Gastroesophageal sphincter (tissue), 4 donors: ENCODE measurements at regions not wholly inside any gene's neighbourhood (a gene's known extent, or its start where the extent isn't known, plus 50 kb on each side); places are given as distances from the start of the nearest gene placed in this dataset.

ENCODE experiments used
- ATAC-seq: fragments of 150-250 bp; one replicate; pipeline ENCODE4 v1.9.1; 2016; ENCODE audit warnings: mild to moderate bottlenecking, moderate library complexity
- H3K27ac ChIP-seq, 4 donors: fragments of 200-600 bp; sonication (generic) in 3 of 4; 1 replicate in 3 of 4; 2 replicates in 1 of 4; pipeline ENCODE4 v1.5.1; 2016 to 2019
- H3K27me3 ChIP-seq: fragments of 200-600 bp; sonication (generic); one replicate; pipeline ENCODE4 v1.5.1; 2019
- H3K36me3 ChIP-seq, 2 donors: fragments of 200-600 bp; sonication (generic); one replicate each; pipeline ENCODE4 v1.5.1; 2019; ENCODE audit warnings: control low read depth in 1 of 2
- H3K4me1 ChIP-seq, 3 donors: fragments of 200-600 bp; sonication (generic); 1 replicate in 2 of 3; 2 replicates in 1 of 3; pipeline ENCODE4 v1.5.1; 2016 to 2019; ENCODE audit warnings: control low read depth in 2 of 3
- H3K4me3 ChIP-seq, 2 donors: fragments of 200-600 bp; sonication (generic); one replicate each; pipeline ENCODE4 v1.5.1; 2019; ENCODE audit warnings: mild to moderate bottlenecking in 1 of 2, moderate library complexity in 1 of 2
- H3K9me3 ChIP-seq, 3 donors: fragments of 200-600 bp; sonication (generic); one replicate each; pipeline ENCODE4 v1.5.1; 2017 to 2019; ENCODE audit warnings: control low read depth in 2 of 3
- EP300 ChIP-seq: sonication (generic); formaldehyde crosslinking; IDR thresholded peaks from one replicate; pipeline ENCODE4 v1.6.1; 2017; ENCODE audit warnings: antibody characterized with exemption, mild to moderate bottlenecking
- POLR2A ChIP-seq, 2 donors: fragments of 450-650 bp; IDR thresholded peaks; one replicate each; pipeline ENCODE4 v1.6.1; 2017; ENCODE audit warnings: antibody characterized with exemption in 2 of 2, mild to moderate bottlenecking in 2 of 2, moderate library complexity in 1 of 2
- POLR2AphosphoS5 ChIP-seq: sonication (generic); formaldehyde crosslinking; IDR thresholded peaks from one replicate; pipeline ENCODE4 v1.6.1; 2017; ENCODE audit warnings: antibody characterized with exemption
- WGBS, 2 donors: methylation state at CpG; one replicate each; pipeline ENCODE4 v1.1.5; 2018; ENCODE audit warnings: low coverage in 1 of 2; 5-methylcytosine and 5-hydroxymethylcytosine counted together
- TF ChIP-seq, protein P1 (sequence below), 4 experiments: fragments of 200-600 bp in 2 of 4; fragments of 450-650 bp in 2 of 4; sonication (generic) in 1 of 4; IDR thresholded peaks; one replicate each; pipeline ENCODE4 v1.5.1; 2017 to 2019; ENCODE audit warnings: antibody characterized with exemption in 4 of 4, mild to moderate bottlenecking in 2 of 4, moderate library complexity in 2 of 4

DNA sequence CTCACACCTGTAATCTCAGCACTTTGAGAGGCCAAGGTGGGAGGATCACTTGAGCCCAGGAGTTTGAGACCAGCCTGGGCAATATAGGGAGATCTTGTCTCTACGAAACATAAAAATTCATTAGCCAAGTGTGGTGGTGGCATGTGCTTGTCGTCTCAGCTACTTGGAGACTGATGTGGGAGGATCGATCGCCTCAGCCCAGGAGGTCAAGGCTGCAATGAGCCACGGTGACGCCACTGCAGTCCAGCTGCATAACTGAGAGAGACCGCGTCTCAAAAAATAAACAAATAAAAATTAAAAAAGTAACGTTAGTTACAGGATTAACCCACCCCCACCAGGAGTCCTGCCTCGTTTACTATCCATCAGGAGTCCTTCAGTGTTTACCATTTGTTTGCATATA lies 345.1 kb downstream of the BTBD3 start:
- no peak for TF ChIP-seq POLR2AphosphoS5
- no peak for TF ChIP-seq EP300
- TF ChIP-seq, protein P1, sequence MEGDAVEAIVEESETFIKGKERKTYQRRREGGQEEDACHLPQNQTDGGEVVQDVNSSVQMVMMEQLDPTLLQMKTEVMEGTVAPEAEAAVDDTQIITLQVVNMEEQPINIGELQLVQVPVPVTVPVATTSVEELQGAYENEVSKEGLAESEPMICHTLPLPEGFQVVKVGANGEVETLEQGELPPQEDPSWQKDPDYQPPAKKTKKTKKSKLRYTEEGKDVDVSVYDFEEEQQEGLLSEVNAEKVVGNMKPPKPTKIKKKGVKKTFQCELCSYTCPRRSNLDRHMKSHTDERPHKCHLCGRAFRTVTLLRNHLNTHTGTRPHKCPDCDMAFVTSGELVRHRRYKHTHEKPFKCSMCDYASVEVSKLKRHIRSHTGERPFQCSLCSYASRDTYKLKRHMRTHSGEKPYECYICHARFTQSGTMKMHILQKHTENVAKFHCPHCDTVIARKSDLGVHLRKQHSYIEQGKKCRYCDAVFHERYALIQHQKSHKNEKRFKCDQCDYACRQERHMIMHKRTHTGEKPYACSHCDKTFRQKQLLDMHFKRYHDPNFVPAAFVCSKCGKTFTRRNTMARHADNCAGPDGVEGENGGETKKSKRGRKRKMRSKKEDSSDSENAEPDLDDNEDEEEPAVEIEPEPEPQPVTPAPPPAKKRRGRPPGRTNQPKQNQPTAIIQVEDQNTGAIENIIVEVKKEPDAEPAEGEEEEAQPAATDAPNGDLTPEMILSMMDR (IDR thresholded peaks at IDR 0.05): no peak
- TF ChIP-seq POLR2A (IDR thresholded peaks at IDR 0.05): no peak
- Histone ChIP-seq H3K4me1 (no peaks in the 10 kb centered on the region), H3K4me3 (no peak overlapping the region), H3K27me3 (no peaks in the 10 kb centered on the region), H3K27ac (no peak overlapping the region), H3K9me3 (no peaks in the 10 kb centered on the region), H3K36me3 (no peaks in the 10 kb centered on the region)
- ATAC-seq: no peak
- WGBS, 2 donors: 49 to 66% methylated on average over 10 of the region's 10 CpGs

DNA sequence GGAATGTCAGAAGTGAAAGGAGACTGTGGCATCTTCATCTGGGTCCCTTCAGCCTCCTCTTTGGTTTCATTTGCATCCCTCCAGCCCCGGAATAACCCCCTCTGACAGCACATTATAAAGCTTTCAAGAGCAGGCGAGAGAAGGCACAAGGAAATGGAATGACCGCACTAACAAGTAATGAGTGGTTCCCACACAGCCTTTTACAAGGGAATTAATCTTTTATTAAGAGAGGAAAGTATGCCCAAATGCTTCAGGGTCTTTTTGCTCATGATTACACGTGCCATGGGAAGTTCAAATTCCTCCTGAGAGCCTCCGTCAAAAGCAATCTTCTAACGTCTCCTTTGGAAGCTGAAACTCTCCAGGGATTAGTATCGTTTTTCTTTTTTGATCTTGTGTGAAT lies 347.0 kb downstream of the BTBD3 start:
- no peak overlapping the region for H3K4me3 ChIP-seq
- no peak overlapping the region for H3K27ac ChIP-seq
- no peaks in the 10 kb centered on the region for H3K27me3 ChIP-seq
- no peak for ATAC-seq
- 37 to 45% methylated on average over 7 of the region's 7 CpGs for WGBS, 2 donors
- no peaks in the 10 kb centered on the region for H3K4me1 ChIP-seq
- H3K36me3 ChIP-seq: no peaks in the 10 kb centered on the region
- no peak for TF ChIP-seq POLR2A (IDR thresholded peaks at IDR 0.05)
- TF ChIP-seq, protein P1 (IDR thresholded peaks at IDR 0.05): no peak
- TF ChIP-seq EP300: no peak
- no peak for TF ChIP-seq POLR2AphosphoS5
- H3K9me3 ChIP-seq: no peaks in the 10 kb centered on the region

DNA sequence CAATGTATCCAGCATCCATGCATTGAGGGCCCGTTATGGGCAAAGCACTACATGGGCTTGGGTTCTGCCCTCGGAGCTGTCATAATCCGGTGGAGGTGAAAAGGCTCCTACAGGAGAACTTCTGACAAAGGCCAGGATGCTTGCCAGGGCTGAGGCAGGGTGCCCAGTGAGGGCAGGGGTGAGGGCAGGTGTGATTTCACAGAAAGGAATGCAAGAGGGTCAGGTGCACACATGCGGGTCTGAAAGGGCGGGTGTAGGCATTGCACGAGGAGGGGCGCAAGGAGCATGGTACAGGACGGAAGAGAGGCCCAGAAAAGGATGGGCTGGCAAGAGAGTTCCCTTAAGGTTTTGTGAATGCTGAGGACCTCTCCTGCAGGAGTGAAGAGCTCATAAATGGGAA lies 348.0 kb downstream of the BTBD3 start:
- H3K4me1 ChIP-seq: no peaks in the 10 kb centered on the region
- no peaks in the 10 kb centered on the region for H3K27me3 ChIP-seq
- ATAC-seq: no peak
- H3K27ac ChIP-seq: no peak overlapping the region
- H3K9me3 ChIP-seq: no peaks in the 10 kb centered on the region
- H3K4me3 ChIP-seq: no peak overlapping the region
- H3K36me3 ChIP-seq: no peaks in the 10 kb centered on the region
- WGBS, 2 donors: 81% methylated on average over 5 of the region's 8 CpGs; no CpG with 5 or more reads in 1 of the 2 donors
- TF ChIP-seq, protein P1 (IDR thresholded peaks at IDR 0.05): no peak
- TF ChIP-seq POLR2AphosphoS5 (no peak), EP300 (no peak), POLR2A (IDR thresholded peaks at IDR 0.05) (no peak)

DNA sequence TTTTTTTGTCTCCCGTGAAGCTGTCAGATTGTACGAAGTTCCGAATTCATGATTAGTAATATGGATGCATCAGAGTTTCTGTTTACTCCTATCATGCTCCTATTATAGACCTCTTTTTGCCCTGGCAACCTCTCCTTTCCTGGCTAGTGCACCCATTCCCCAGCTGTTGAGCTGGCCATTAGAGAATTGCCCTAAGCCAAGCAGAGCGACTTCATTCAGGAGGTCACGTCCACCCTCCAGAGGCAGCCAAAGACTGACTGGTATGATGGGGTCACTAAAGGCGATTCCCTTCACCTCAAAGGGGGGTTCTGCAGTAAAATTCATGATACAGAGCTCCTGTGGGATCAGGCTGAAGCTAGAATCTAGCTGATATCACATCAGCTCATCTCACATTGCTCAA lies 351.9 kb downstream of the BTBD3 start:
- Histone ChIP-seq H3K27me3 (no peaks in the 10 kb centered on the region), H3K4me1 (no peaks in the 10 kb centered on the region), H3K4me3 (no peak overlapping the region), H3K36me3 (no peaks in the 10 kb centered on the region), H3K27ac (no peak overlapping the region), H3K9me3 (no peaks in the 10 kb centered on the region)
- TF ChIP-seq, protein P1 (IDR thresholded peaks at IDR 0.05): no peak
- 71 to 77% methylated on average over 6 of the region's 6 CpGs for WGBS, 2 donors
- no peak for ATAC-seq

DNA sequence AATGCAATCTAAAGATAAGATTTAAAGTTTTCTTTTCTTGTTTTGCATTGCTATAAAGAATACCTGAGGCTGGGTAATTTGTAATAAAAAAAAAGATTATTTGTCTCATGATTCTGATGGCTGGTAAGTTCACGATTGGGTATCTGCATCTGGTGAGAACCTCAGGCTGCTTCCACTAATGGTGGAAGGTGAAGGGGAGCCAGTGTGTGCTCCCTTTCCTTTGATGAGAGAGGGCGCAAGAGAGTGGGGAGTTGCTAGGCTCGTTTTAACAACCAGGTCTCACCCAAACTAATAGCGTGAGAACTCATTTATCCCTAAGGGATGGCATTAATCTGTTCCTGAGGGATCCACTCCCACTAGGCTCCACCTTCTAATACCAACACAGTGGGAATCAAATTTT lies 353.2 kb downstream of the BTBD3 start:
- Histone ChIP-seq H3K4me1 (no peaks in the 10 kb centered on the region), H3K27me3 (no peaks in the 10 kb centered on the region), H3K36me3 (no peaks in the 10 kb centered on the region), H3K4me3 (no peak overlapping the region), H3K27ac (no peak overlapping the region), H3K9me3 (no peaks in the 10 kb centered on the region)
- 76 to 78% methylated on average over 4 of the region's 4 CpGs for WGBS, 2 donors
- TF ChIP-seq, protein P1 (IDR thresholded peaks at IDR 0.05): no peak
- no peak for TF ChIP-seq EP300
- TF ChIP-seq POLR2AphosphoS5: no peak
- TF ChIP-seq POLR2A (IDR thresholded peaks at IDR 0.05): no peak
- ATAC-seq: no peak
